GM18508 (cell line): ENCODE measurements at regions not wholly inside any gene's neighbourhood (a gene's known extent, or its start where the extent isn't known, plus 50 kb on each side); places are given as distances from the start of the nearest gene placed in this dataset.

ENCODE experiments used
- ATAC-seq: cut with Tn5 transposase; IDR thresholded peaks from one replicate; pipeline ENCODE4 v1.9.1; 2021; ENCODE audit warnings: moderate number of reproducible peaks; ENCODE audit not compliant: insufficient read depth, unreplicated experiment

GRCh38 chr2:138212434-138212833 is 248.2 kb downstream of the HNMT start:
- ATAC-seq, result no peak

- ATAC-seq, result no peak
These were observed 248.8 kb downstream of the HNMT start for GRCh38 chr2:138213084-138213483.

DNA sequence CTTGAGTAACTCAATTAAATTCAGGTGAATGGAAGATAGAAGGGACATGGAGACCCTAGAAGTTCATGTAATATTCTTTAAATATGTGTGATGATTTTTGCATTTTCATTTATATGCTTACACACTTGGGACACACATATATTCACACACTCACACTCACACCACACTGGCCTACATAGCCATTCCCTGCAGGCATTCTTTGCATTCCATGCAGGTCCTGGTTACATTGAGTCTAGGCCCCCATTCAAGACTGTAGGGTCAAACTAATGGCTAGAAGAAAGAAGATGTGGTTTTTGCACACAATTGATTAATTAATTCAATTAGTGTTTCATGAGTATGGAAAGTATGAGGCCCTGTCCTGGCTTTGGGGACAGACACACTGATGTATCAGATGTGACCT is 249.4 kb downstream of the HNMT start:
- no peak for ATAC-seq

GRCh38 chr2:138215958-138216357 is 251.7 kb downstream of the HNMT start:
- no peak for ATAC-seq

GRCh38 chr2:138217975-138218374 is 253.7 kb downstream of the HNMT start:
- ATAC-seq, result no peak

- ATAC-seq, result no peak
These were observed 254.1 kb downstream of the HNMT start for GRCh38 chr2:138218397-138218796.

DNA sequence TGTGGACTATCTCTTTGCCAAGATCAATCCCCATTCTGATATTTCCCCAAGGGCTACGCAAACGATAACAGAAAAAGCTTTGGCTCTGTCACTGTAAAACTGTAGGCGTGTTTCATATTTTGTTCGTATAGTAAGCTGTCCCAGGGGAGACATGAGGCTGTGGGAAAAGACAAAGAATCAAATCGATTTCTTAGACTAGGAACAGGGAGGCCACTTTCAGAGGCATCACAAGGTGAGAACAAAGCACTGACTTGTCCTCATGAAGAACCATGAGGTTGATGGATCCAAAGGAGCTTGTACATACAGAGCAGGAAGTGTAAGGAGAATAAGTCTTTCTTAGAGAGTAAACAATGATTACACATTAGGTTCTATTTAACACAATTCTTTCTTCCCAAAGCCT is 255.7 kb downstream of the HNMT start:
- ATAC-seq, result no peak

DNA sequence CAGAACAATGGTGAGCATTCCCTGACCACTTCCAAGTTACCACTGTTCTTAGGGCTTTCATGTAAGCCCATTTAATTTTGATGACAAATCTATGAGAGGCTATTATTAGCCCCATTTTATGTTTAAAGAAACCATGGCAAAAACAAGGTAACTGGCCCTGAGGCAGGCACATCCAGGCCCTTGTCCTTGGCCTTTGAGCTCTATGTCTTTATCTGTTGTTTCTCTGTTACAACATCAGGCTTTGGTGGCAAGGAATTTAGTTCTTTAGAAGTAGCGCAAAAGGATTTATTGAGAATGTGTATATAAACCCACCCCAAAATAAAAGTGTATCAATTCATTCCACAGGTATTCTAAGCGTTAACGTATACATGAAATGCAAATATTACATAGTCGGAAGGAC is 257.1 kb downstream of the HNMT start:
- ATAC-seq, result no peak

GRCh38 chr2:138223319-138223718 is 259.0 kb downstream of the HNMT start:
- no peak for ATAC-seq

- no peak for ATAC-seq
These were observed 262.9 kb downstream of the HNMT start for GRCh38 chr2:138227195-138227594.

DNA sequence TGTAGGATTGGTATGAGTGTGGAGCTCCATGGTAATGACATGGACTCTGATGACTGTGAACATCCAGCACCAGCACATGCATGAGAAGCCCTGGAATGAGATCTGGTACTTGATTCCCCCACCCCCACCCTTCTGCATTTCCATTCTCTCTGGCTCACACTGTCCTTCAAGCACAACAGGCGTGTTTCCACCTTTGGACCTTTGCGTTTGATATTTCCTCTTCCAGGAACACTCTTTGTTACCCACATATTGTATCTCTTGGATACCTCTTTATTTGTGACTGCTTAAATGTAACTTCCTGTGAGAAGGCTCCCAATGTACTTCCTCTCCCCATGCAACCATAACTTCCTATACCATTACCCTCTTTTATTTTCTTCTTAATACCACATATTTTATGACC is 263.8 kb downstream of the HNMT start:
- ATAC-seq, result no peak

DNA sequence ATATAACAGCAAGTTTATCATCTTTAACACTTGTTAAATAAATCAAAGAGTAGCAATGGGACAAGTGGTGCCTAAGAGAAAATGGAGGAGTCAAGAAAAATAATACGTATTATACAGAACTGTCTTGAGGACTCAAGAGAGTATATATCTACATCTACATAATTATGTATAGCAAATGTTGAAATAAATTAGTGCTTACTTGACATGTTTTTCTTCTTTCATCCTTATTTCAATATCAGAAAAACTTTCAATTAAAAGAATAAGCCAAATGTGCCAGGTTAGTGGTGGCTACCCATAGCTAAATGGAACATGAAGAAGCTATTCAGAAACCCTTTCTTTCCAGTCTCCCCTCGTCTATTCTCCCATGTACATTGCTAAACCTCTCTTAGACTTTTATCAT is 267.3 kb upstream of the SPOPL start:
- no peak for ATAC-seq

- ATAC-seq, result no peak
These were observed 266.5 kb upstream of the SPOPL start for GRCh38 chr2:138235041-138235440.

DNA sequence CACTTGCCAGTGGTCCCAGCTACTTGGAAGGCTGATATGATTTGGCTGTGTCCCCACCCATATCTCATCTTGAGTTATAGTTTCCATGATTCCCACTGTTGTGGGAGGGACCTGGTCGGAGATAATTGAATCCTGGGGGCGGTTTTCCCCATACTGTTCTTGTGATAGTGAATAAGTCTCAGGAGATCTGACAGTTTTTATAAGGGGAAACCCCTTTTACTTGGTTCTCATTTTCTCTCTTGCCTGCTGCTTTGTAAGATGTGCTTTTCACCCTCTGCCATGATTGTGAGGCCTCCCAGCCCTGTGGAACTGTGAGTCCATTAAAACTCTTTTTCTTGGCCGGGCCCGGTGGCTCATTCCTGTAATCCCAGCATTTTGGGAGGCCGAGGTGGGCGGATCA is 265.4 kb upstream of the SPOPL start:
- no peak for ATAC-seq

- ATAC-seq, result no peak
These were observed 263.7 kb upstream of the SPOPL start for GRCh38 chr2:138237667-138238384.

DNA sequence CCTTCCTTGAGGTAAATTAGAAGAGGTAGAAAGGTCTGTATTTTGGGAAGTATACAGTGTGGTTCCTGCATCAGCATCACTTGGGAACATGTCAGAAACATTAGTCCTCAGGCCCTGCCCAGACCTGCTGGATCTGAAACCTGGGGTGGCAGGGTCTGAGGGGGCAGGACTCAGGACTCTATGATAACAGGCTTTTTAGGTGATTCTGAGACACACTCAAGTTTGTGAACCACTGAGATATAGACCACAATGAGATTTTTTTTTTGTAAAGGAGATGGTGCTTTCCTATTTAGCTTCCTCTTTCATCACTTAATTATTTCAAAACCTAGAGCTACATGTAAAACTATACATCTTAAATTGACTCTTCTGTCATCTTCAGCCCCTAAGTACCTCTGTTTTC is 262.7 kb upstream of the SPOPL start:
- peak; percentile 67 for ATAC-seq

DNA sequence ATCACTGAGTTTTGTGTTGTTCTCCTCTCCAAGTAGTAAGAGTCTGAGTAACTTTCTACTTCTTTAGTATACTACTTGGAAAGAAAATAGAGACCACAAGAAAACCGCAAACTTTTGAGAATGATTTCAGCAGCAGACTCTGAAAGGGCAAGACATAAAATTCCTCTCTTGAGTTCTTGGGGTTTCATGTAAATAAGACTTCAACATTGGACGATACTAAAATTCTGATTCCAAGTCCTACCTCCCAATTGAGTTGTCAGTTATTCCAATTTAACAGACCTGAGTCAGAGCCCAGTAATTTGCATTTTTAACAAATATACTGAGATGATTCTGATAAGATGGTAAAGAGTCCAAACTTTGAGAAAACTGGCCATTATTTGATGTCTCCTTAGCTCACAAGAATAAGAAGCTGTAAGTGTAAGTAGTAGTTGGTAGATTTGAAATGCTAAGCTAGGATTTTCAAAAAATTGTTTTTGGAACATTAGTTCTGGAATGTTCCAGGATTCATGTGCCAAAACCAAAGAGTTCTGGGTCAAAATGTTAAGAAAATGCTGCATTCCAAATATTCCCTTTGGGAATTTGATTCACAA is 261.6 kb upstream of the SPOPL start:
- no peak for ATAC-seq

DNA sequence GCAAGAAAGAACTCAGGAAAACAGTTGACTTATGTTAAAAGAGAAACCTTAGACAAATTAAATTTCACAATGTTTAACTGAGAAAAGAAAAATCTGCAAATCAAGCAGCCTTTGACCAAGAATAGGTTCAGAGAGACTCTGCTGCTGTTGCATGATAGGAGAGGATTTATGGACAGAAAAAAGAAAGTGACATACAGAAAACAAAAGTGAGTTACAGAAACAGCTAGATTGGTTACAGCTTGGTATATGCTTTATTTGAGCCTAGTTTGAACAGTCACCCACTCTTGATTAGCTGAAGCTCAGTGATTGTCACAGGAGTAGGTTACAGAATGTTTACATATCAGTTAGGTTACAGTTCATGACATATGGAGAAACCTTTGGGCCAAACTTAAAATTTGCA is 258.2 kb upstream of the SPOPL start:
- no peak for ATAC-seq

- ATAC-seq, result no peak
These were observed 257.1 kb upstream of the SPOPL start for GRCh38 chr2:138244501-138244925.

DNA sequence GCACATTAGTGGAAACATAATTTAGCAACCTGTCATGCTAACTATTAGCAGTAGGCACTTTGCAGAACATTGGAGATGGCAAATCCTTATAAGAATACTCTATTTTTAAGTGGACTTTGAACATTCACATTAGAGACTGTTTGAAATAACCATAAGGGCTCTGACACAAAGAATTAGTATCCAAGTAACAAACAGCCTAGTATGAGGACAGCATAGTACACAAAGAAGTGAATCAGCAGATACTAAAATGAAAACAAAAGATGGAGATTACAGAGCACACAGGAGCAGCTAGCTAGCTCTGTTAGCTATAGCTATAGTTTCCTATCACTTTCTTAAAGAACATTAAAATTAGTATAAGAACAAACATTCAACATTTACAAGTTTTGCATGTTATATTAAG is 256.3 kb upstream of the SPOPL start:
- no peak for ATAC-seq

DNA sequence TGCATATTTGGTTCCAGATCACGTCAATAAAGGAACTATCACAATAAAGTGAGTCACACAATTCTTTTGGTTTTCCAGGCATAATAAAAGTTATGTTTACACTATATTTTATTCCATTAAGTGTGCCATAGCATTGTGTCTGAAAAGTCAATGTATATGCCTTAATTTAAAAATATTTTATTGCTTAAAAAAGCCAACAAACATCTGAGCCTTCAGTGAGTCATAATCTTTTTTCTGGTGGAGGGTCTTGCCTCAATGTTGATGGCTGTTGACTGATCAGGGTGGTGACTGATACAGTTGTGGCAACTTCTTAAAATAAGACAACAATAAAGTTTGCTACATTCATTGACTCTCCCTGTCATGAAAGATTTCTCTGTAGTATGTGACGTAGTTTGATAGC is 254.3 kb upstream of the SPOPL start:
- ATAC-seq, result no peak

- ATAC-seq, result no peak
These were observed 252.4 kb upstream of the SPOPL start for GRCh38 chr2:138249207-138249606.
